ENCODE measurements at regions not wholly inside any gene's neighbourhood (a gene's known extent, or its start where the extent isn't known, plus 50 kb on each side); places are given as distances from the start of the nearest gene placed in this dataset.

GRCh38 chr6:23316131-23316530 lies 746.8 kb downstream of the HDGFL1 start:
- TF ChIP-seq CTCF (IDR thresholded peaks at IDR 0.05) (no peak), POLR2A (IDR thresholded peaks at IDR 0.05) (no peak)
